H1 (cell line): ENCODE measurements at regions not wholly inside any gene's neighbourhood (a gene's known extent, or its start where the extent isn't known, plus 50 kb on each side); places are given as distances from the start of the nearest gene placed in this dataset.

Experiments
- CTCF ChIA-PET: fragments of 300-600 bp; sonication (Branson Sonifier 250); formaldehyde crosslinking; loops from one replicate; lab custom pipeline; 2021; ENCODE audit not compliant: partially characterized antibody; lab: Charles Lee
- POLR2A ChIA-PET: fragments of 300-600 bp; sonication (Branson Sonifier 250); formaldehyde crosslinking; loops from one replicate; lab custom pipeline; 2021; ENCODE audit warnings: inconsistent platforms; ENCODE audit not compliant: partially characterized antibody; lab: Charles Lee
- DNase-seq, 2 experiments: peaks; one replicate each; pipeline versions ENCODE4 v3.0.0 to v3.0.0-alpha.2; 2010 to 2022; ENCODE audit warnings: low spot score in 2 of 2, low read depth in 1 of 2, mixed read lengths in 1 of 2
- FAIRE-seq: peaks from 2 replicates; lab custom pipeline; 2011; peaks lifted over from hg19 to GRCh38; lab: Jason Lieb, UNC
- H2AFZ ChIP-seq: 2 replicates; pipeline ENCODE4 v1.8.1; 2012; ENCODE audit warnings: low read length, inconsistent platforms
- H2AK5ac ChIP-seq: 2 replicates; pipeline ENCODE4 v1.6.1; 2013; ENCODE audit warnings: low read depth, low read length
- H2BK120ac ChIP-seq: replicated peaks from 2 replicates; pipeline ENCODE3; 2013; ENCODE audit warnings: low read depth, low read length, inconsistent platforms
- H2BK12ac ChIP-seq: 2 replicates; pipeline ENCODE4 v1.6.1; 2013; ENCODE audit warnings: low read depth, low read length
- H2BK15ac ChIP-seq: 2 replicates; pipeline ENCODE4 v1.6.1; 2013; ENCODE audit warnings: low read length
- H2BK20ac ChIP-seq: 2 replicates; pipeline ENCODE4 v1.6.1; 2013; ENCODE audit warnings: low read length
- H2BK5ac ChIP-seq: 2 replicates; pipeline ENCODE4 v1.6.1; 2013; ENCODE audit warnings: low read depth, low read length
- H3K14ac ChIP-seq: 2 replicates; pipeline ENCODE4 v1.6.1; 2013; ENCODE audit warnings: inconsistent platforms; ENCODE audit not compliant: insufficient read length
- H3K18ac ChIP-seq: 2 replicates; pipeline ENCODE4 v1.6.1; 2013; ENCODE audit warnings: low read length; ENCODE audit errors: extremely low read depth
- H3K23ac ChIP-seq: 2 replicates; pipeline ENCODE4 v1.6.1; 2013; ENCODE audit warnings: inconsistent platforms; ENCODE audit not compliant: insufficient read length
- H3K23me2 ChIP-seq: 2 replicates; pipeline ENCODE4 v1.6.1; 2013; ENCODE audit warnings: low read depth, low read length
- H3K27ac ChIP-seq: 2 replicates; pipeline ENCODE4 v1.6.1; 2011; ENCODE audit warnings: low read depth, low read length, inconsistent platforms
- H3K27me3 ChIP-seq, 4 experiments: replicated peaks in 1 of 4; 1 replicate in 1 of 4; 2 replicates in 3 of 4; pipeline versions ENCODE4 v1.6.1 to v1.8.1; 2011 to 2013; ENCODE audit warnings: low read length in 3 of 4, mild to moderate bottlenecking in 3 of 4, inconsistent platforms in 2 of 4, mixed read lengths in 2 of 4, moderate library complexity in 1 of 4; ENCODE audit not compliant: control insufficient read depth in 3 of 4, insufficient read depth in 3 of 4; ENCODE audit errors: extremely low read depth in 1 of 4
- H3K36me3 ChIP-seq, 4 experiments: 2 replicates each; pipeline versions ENCODE4 v1.6.1 to v1.8.1; 2011 to 2013; ENCODE audit warnings: mild to moderate bottlenecking in 4 of 4, low read length in 3 of 4, moderate library complexity in 2 of 4, control low read depth in 1 of 4, inconsistent platforms in 1 of 4; ENCODE audit not compliant: insufficient read depth in 4 of 4, control insufficient read depth in 2 of 4
- H3K4ac ChIP-seq: replicated peaks from 2 replicates; pipeline ENCODE3; 2013; ENCODE audit warnings: low read length, low read depth, mixed read lengths, inconsistent platforms; ENCODE audit not compliant: insufficient read length
- H3K4me1 ChIP-seq, 4 experiments: replicated peaks in 1 of 4; 1 replicate in 1 of 4; 2 replicates in 3 of 4; pipeline versions ENCODE4 v1.6.1 to v1.8.1; 2011 to 2013; ENCODE audit warnings: low read length in 3 of 4, inconsistent platforms in 2 of 4, mixed read lengths in 1 of 4; ENCODE audit not compliant: insufficient read depth in 4 of 4, control insufficient read depth in 3 of 4
- H3K4me2 ChIP-seq, 2 experiments: 2 replicates each; pipeline versions ENCODE4 v1.6.1 to v1.8.1; 2011 to 2013; ENCODE audit warnings: low read depth in 2 of 2, low read length in 2 of 2, control low read depth in 1 of 2, inconsistent platforms in 1 of 2, mild to moderate bottlenecking in 1 of 2; ENCODE audit not compliant: insufficient read depth in 1 of 2
- H3K4me3 ChIP-seq, 4 experiments: fragments of 200-600, 300-600 bp in 1 of 4; sonication (generic), shearing (Covaris generic), sonication (Bioruptor Twin) in 1 of 4; 2 replicates each; pipeline versions ENCODE4 v1.5.1 to v1.8.1; 2011 to 2016; ENCODE audit warnings: low read length in 4 of 4, low read depth in 3 of 4, control low read depth in 2 of 4, inconsistent platforms in 2 of 4, mild to moderate bottlenecking in 2 of 4, mixed read lengths in 1 of 4, moderate library complexity in 1 of 4; ENCODE audit not compliant: insufficient read depth in 2 of 4; ENCODE audit errors: extremely low read depth in 1 of 4
- H3K56ac ChIP-seq: replicated peaks from 2 replicates; pipeline ENCODE3; 2013; ENCODE audit warnings: low read depth, mild to moderate bottlenecking, mixed read lengths, low read length, inconsistent platforms; ENCODE audit not compliant: insufficient read length
- H3K79me1 ChIP-seq: 2 replicates; pipeline ENCODE4 v1.6.1; 2013; ENCODE audit warnings: low read depth, low read length, control low read depth
- H3K79me2 ChIP-seq, 2 experiments: 2 replicates each; pipeline versions ENCODE4 v1.6.1 to v1.8.1; 2012 to 2013; ENCODE audit warnings: low read length in 2 of 2, mild to moderate bottlenecking in 2 of 2, inconsistent platforms in 1 of 2; ENCODE audit not compliant: insufficient read depth in 2 of 2, control insufficient read depth in 1 of 2
- H3K9ac ChIP-seq, 4 experiments: replicated peaks in 1 of 4; 1 replicate in 1 of 4; 2 replicates in 3 of 4; pipeline versions ENCODE4 v1.6.1 to v1.8.1; 2011 to 2013; ENCODE audit warnings: low read depth in 3 of 4, low read length in 3 of 4, control low read depth in 2 of 4, mild to moderate bottlenecking in 2 of 4, moderate library complexity in 2 of 4, inconsistent platforms in 1 of 4; ENCODE audit errors: extremely low read depth in 1 of 4
- H3K9me3 ChIP-seq, 2 experiments: 2 replicates each; pipeline versions ENCODE4 v1.6.1 to v1.8.1; 2012 to 2013; ENCODE audit warnings: mild to moderate bottlenecking in 2 of 2, moderate library complexity in 2 of 2, control low read depth in 1 of 2, inconsistent platforms in 1 of 2, low read depth in 1 of 2, low read length in 1 of 2, mixed read lengths in 1 of 2; ENCODE audit not compliant: insufficient read depth in 2 of 2
- H4K20me1 ChIP-seq, 2 experiments: replicated peaks in 1 of 2; 2 replicates each; pipeline versions ENCODE3 to v1.8.1; 2011 to 2013; ENCODE audit warnings: inconsistent platforms in 2 of 2, low read length in 2 of 2, mild to moderate bottlenecking in 1 of 2; ENCODE audit not compliant: insufficient read depth in 2 of 2, control insufficient read depth in 1 of 2
- H4K5ac ChIP-seq: 2 replicates; pipeline ENCODE4 v1.6.1; 2013; ENCODE audit warnings: low read length, low read depth, mixed read lengths, inconsistent platforms; ENCODE audit not compliant: insufficient read length
- H4K8ac ChIP-seq: 2 replicates; pipeline ENCODE4 v1.8.0; 2013; ENCODE audit warnings: mild to moderate bottlenecking, moderate library complexity, low read length, inconsistent platforms; ENCODE audit not compliant: insufficient read depth; ENCODE audit errors: extremely low read depth
- H4K91ac ChIP-seq: replicated peaks from 2 replicates; pipeline ENCODE3; 2013; ENCODE audit warnings: low read length, mixed read lengths, inconsistent platforms; ENCODE audit not compliant: insufficient read length
- CEBPB ChIP-seq: IDR thresholded peaks from 2 replicates; pipeline ENCODE4 v1.6.1; 2012; ENCODE audit warnings: low read depth, low read length
- EGR1 ChIP-seq: IDR thresholded peaks from 2 replicates; pipeline ENCODE4 v1.6.1; 2011; ENCODE audit warnings: low read depth, low read length, borderline replicate concordance
- EP300 ChIP-seq, 2 experiments: IDR thresholded peaks; 1 replicate in 1 of 2; 2 replicates in 1 of 2; pipeline ENCODE4 v1.6.1; 2011 to 2012; ENCODE audit warnings: low read depth in 2 of 2, low read length in 2 of 2, mild to moderate bottlenecking in 2 of 2, borderline replicate concordance in 1 of 2, inconsistent platforms in 1 of 2, moderate library complexity in 1 of 2
- FOSL1 ChIP-seq: IDR thresholded peaks from 2 replicates; pipeline ENCODE4 v1.6.1; 2011; ENCODE audit warnings: mild to moderate bottlenecking, low read depth, low read length, moderate library complexity; ENCODE audit not compliant: insufficient read depth
- GABPA ChIP-seq: IDR thresholded peaks from 2 replicates; pipeline ENCODE4 v1.6.1; 2011; ENCODE audit warnings: mild to moderate bottlenecking, low read length, moderate library complexity, borderline replicate concordance; ENCODE audit not compliant: insufficient read depth
- HDAC2 ChIP-seq, 2 experiments: fragments of 300-600 bp in 1 of 2; sonication (generic) in 1 of 2; IDR thresholded peaks; 2 replicates each; pipeline ENCODE4 v1.6.1; 2011 to 2012; ENCODE audit warnings: low read depth in 2 of 2, low read length in 2 of 2, mild to moderate bottlenecking in 2 of 2, moderate library complexity in 2 of 2, borderline replicate concordance in 1 of 2, inconsistent platforms in 1 of 2
- KDM4A ChIP-seq: IDR thresholded peaks from one replicate; pipeline ENCODE4 v1.7.1; 2012; ENCODE audit warnings: low read depth, mild to moderate bottlenecking, moderate library complexity, low read length, inconsistent platforms; ENCODE audit not compliant: severe bottlenecking
- KDM5A ChIP-seq: fragments of 200-600 bp; IDR thresholded peaks from 2 replicates; pipeline ENCODE4 v1.7.1; 2012; ENCODE audit warnings: mild to moderate bottlenecking, low read length, inconsistent platforms, mixed read lengths
- RFX5 ChIP-seq: IDR thresholded peaks from 2 replicates; pipeline ENCODE4 v1.6.1; 2011; ENCODE audit warnings: low read depth, low read length, improper control_type of control experiment, borderline replicate concordance
- RXRA ChIP-seq: IDR thresholded peaks from 2 replicates; pipeline ENCODE4 v1.6.1; 2011; ENCODE audit warnings: low read depth, mild to moderate bottlenecking, low read length, moderate library complexity; ENCODE audit not compliant: insufficient read depth
- SIRT6 ChIP-seq: IDR thresholded peaks from one replicate; pipeline ENCODE4 v1.7.1; 2012; ENCODE audit warnings: low read length, inconsistent platforms
- SP2 ChIP-seq: IDR thresholded peaks from 2 replicates; pipeline ENCODE4 v1.6.1; 2012; ENCODE audit warnings: mild to moderate bottlenecking, low read length, inconsistent platforms
- SUZ12 ChIP-seq: fragments of 200-600 bp; sonication (generic); IDR thresholded peaks from 2 replicates; pipeline ENCODE4 v1.6.1; 2012; ENCODE audit warnings: mild to moderate bottlenecking, inconsistent platforms, low read length, moderate library complexity, mixed read lengths
- WGBS, 2 experiments: shearing (Covaris generic) in 1 of 2; methylation state at CpG; one replicate each; pipeline versions ENCODE4 v1.1.6 to v1.1.7; 2013 to 2015; ENCODE audit warnings: low lambda C conversion rate in 2 of 2, mixed read lengths in 2 of 2, inconsistent platforms in 1 of 2, low coverage in 1 of 2, missing lambda C conversion rate in 1 of 2; ENCODE audit not compliant: insufficient replicate concordance in 2 of 2, insufficient coverage in 1 of 2, insufficient read length in 1 of 2; ENCODE audit errors: extremely low coverage in 1 of 2, missing lambda C conversion rate in 1 of 2; 5-methylcytosine and 5-hydroxymethylcytosine counted together
- TF ChIP-seq, protein P1 (sequence below): IDR thresholded peaks from 2 replicates; pipeline ENCODE4 v1.6.1; 2011; ENCODE audit warnings: low read depth, mild to moderate bottlenecking, low read length; ENCODE audit not compliant: insufficient read depth

DNA sequence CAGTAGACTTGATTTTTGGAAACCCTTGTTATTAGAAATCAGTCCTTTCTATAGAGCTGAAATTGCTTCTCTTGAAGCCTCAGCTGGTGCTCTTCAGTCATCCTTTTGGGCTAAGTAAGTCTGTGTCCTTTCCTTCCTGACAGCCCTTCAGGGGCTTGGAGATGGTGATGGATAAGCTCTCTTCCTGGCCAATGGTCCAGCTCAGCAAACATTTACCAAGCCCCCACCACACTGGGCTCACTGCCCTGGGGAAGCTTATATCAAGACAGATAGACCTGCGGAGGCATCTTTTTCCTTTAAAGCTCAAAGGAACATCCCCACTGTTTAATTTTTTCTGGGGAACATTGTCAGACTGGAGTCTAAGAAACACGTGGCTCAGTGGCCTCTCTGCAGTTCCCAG, 139.6 kb downstream of the HAPSTR1 start:
- Histone ChIP-seq H3K23ac (no peak overlapping the region), H3K27me3 (no peaks in the 10 kb centered on the region), H4K8ac (no peak overlapping the region), H3K9ac (no peak overlapping the region), H3K18ac (no peak overlapping the region), H3K4ac (no peak overlapping the region), H2BK120ac (no peak overlapping the region), H3K23me2 (no peaks in the 10 kb centered on the region), H2BK5ac (no peak overlapping the region), H4K5ac (no peak overlapping the region), H4K91ac (no peak overlapping the region), H3K4me2 (no peak overlapping the region), H2AFZ (no peak overlapping the region), H2BK12ac (no peak overlapping the region), H3K36me3 (no peaks in the 10 kb centered on the region), H2BK15ac (no peak overlapping the region), H3K27ac (no peak overlapping the region), H3K4me1 (peaks cover 0 to 4% (median 2%) of the 10 kb centered on the region in 4 experiments; a peak in 2 of 7 replicates), H3K79me1 (no peaks in the 10 kb centered on the region), H3K56ac (no peak overlapping the region), H2BK20ac (no peak overlapping the region), H4K20me1 (peaks cover 0 to 3% of the 10 kb centered on the region in 2 experiments), H3K9me3 (no peaks in the 10 kb centered on the region), H2AK5ac (no peak overlapping the region), H3K4me3 (no peak overlapping the region), H3K79me2 (no peaks in the 10 kb centered on the region), H3K14ac (no peak overlapping the region)
- FAIRE-seq: no peak
- DNase-seq: no peak
- WGBS, 2 experiments: 76% methylated on average over 2 of the region's 2 CpGs; no CpG with 5 or more reads in 1 of the 2 experiments
- CTCF ChIA-PET: interaction anchor here (0.5 to 1.0 kb wide), 4 partner anchors 36 to 434 kb away, joined by 3 to 4 read pairs (median 4); no protein-coding TSS in a partner anchor
- POLR2A ChIA-PET: interaction anchor here (0.6 to 1.5 kb wide), 2 partner anchors 77 to 336 kb away, joined by 4 to 6 read pairs; no protein-coding TSS in a partner anchor
- TF ChIP-seq SP2 (no peak), EP300 (IDR thresholded peaks at IDR 0.05; ENCODE audit: borderline replicate concordance in 1 of 2, low read depth in 2 of 2, low read length in 2 of 2) (no peak), RFX5 (no peak), FOSL1 (no peak), CEBPB (no peak), RXRA (no peak), KDM5A (no peak), KDM4A (no peak), HDAC2 (IDR thresholded peaks at IDR 0.05; ENCODE audit: borderline replicate concordance in 1 of 2, low read depth in 2 of 2, low read length in 2 of 2) (no peak), GABPA (no peak), EGR1 (no peak), SUZ12 (no peak), SIRT6 (no peak)
- TF ChIP-seq, protein P1, sequence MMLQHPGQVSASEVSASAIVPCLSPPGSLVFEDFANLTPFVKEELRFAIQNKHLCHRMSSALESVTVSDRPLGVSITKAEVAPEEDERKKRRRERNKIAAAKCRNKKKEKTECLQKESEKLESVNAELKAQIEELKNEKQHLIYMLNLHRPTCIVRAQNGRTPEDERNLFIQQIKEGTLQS: no peak
